NAMALWA (cell line): ENCODE measurements at regions not wholly inside any gene's neighbourhood (a gene's known extent, or its start where the extent isn't known, plus 50 kb on each side); places are given as distances from the start of the nearest gene placed in this dataset.
"Not testable (repeated sequence)": the region's sequence is repeated elsewhere in the genome, so short reads cannot be mapped to it uniquely, and the experiment has no call there.

Experiments
- DNase-seq: peaks from one replicate; pipeline ENCODE4 v3.0.0-alpha.2; 2015; ENCODE audit warnings: low spot score

DNA sequence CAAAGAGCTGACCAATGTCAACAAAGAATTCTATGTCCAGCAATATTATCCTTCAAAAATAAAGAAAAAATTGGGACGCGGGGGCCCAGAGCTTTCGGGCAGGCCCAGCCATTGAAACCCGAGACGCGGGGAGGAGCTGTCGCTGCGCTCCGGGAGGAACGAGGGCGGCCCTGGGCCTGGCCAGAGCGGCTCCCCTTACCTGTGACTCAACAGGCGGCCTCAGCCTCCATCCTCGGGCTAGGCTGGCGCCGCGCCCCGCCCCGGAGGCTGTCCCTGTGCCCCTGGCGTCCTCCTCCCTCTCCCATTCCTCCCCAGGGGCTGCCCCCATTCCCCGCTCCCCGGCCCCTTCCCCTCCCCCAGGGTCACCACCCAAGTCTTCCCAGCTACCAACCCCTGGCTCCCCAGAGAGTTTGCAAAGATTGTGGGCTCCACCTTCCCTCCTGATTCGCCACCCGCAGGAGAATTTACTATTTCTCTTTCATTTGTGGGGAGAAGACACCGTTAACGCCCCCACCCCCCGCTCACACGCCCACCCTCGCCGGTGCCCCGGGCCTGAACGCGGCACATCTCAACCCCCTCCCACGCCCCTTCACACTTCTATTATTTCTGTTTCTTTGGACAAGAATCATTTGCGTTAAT lies 127.9 kb downstream of the ARRDC4 start:
- not testable (repeated sequence) for DNase-seq

DNA sequence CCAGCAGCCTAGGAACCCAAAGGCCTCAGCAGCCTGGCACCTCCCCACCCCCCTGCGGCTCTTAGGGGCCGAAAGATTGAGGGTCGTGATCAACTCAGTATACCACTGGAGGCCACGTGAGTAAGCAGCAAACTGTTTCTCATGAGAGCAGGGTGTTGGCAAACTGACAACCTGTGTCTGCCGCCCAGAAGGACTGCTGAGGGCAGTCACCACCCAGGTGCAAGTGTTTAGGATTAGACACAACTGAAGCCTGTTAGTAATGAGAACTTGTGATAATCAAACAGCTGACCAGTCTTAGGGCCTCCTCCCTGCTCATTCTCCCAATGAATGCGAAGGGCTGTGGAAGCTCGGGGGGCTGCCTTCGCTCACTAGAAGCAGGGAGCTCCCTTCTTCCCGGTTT lies 128.8 kb downstream of the ARRDC4 start:
- DNase-seq = not testable (repeated sequence)

DNA sequence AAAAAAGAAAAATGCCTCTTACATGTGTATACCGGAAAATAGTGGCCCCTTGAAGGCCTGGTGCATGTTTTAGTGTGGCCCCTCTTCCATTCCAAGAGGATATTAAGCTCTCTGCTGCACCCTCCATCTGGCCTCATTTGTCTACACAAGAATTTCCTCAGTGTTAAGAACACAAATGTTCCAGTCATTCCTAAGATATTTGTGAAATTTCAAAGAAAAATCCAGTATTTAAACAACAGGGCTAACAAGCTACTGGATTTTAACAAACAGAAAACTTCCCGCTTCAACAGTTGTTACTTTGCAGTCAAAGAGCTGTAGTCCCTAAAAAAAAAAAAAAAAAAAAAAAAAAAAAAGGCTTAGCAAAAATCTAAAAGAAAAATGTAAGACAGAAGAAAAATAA lies 137.5 kb downstream of the ARRDC4 start:
- not testable (repeated sequence) for DNase-seq

DNA sequence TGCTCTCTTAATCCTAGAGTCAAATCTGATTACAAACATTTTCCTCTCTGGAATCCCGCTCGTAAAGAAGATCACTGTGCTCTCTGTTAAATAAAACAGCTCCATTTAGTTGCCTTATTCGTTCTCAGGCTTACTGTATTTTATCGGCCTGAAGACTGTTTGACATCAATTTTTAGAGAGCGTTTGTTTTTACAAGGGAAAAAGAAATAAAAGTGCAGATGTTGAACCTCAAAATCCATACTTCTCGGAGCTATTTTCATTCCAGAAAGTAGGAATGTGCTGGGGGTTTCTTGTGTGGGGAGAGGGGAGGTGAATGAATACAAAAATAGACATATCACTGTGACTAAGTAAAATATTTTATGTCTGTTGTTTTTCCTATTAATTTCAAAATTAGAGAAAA lies 140.1 kb downstream of the ARRDC4 start:
- not testable (repeated sequence) for DNase-seq

DNA sequence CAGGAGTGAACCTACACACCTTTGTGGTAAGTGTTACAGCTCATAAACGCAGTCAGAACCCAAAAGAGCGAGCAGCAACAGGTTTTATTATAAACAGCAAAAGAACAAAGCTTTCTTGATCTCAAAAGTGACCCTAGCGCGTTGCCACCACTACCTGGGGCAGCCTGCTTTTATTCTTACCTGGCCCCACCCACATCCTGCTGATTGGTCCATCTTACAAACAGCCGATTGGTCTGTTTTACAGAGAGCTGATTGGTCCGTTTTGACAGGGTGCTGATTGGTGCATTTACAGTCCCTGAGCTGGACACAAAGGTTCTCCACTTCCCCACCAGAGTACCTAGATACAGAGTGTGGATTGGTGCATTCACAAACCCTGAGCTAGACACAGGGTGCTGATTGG lies 143.1 kb downstream of the ARRDC4 start:
- DNase-seq = peak; percentile 15

DNA sequence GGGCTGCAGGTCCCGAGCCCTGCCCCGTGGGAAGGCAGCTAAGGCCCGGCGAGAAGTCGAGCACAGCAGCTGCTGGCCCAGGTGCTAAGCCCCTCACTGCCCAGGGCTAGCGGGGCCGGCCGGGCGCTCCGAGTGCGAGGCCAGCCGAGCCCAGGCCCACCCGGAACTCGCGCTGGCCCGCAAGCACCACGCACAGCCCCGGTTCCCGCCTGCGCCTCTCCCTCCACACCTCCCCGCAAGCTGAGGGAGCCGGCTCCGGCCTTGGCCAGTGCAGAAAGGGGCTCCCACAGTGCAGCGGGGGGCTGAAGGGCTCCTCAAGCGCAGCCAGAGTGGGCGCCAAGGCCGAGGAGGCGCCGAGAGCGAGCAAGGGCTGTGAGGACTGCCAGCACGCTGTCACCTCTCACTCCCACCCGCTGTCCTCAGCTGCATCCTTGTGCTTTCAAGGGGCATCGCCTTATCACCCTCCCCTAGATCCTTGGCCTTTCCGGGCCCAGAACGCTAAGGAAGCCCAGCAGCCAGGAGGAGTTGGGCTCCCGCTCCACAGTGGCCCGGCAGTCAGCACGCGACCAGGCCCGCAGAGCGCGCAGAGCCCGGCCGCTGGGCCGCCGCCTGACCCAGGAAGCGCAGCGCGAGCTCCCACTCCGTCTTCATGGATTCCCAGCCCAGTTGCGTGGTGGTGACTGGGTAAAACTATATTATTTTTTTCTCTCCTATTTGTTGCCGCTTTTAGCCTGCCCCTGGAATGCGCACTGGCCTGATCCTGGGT lies 144.1 kb downstream of the ARRDC4 start:
- not testable (repeated sequence) for DNase-seq

DNA sequence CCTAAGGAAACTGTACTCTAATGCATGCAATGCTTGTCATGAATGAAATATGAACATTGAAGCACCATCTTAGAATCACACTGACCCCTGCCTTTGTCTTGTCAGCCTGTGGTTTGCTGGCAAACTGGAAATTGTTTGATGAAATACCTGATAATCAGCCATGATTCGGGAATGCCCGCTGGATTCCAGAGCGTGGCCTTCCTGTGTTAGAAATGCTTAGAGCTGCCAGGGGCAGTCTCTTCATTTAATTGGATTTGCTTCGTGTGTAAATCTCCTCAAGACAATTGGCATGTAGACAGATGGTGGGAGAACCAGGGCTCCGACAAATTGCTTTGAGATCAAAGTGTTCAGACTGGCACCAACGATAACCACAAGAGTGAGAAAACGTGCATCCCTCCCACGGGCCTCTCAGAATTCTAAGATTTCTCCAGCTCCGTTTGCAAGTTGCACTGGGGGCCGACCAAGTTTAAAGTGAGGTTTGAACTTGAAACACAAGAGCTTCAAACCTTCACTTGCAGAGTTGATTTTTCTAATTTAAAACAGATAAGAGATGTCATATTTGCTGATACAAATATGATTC lies 146.2 kb downstream of the ARRDC4 start:
- DNase-seq = not testable (repeated sequence)

DNA sequence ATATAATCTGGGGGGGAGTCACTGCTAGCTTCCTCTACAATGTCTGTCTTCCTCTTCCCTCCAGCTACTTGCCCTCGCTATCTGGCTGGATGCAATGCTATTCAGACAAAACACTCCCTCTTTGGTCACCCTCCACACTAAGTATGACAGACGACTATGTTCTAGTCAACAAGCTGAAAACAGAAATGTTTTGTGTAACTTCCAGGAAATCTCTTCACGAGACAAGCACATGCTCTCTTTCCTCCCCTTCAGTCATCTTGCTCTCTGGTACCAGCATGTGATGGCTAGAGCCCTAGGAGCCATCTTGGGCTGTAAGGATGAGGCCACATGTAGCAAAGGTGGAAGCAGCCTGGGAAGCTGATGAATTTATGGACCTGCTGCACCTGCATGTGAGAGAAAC lies 151.3 kb downstream of the ARRDC4 start:
- no peak for DNase-seq

DNA sequence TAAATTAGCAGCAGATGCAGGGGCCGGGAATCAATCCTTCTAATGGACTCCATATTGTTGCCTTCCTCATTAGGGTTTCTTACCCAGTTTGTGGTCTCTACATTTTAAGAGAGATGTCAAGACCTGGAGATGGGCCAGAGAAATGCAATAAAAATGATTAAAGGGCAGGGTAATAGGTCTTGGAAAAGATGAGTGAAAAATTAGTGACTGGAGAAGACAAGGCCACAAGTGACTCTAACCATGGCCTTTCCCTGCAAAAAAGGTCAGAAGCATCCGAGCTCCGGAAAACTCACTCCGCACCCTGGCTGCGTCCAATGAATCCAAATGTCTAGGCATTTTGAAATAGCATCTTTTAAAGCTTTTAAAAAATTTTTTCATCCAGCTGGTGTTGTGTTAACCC lies 152.8 kb downstream of the ARRDC4 start:
- no peak for DNase-seq

DNA sequence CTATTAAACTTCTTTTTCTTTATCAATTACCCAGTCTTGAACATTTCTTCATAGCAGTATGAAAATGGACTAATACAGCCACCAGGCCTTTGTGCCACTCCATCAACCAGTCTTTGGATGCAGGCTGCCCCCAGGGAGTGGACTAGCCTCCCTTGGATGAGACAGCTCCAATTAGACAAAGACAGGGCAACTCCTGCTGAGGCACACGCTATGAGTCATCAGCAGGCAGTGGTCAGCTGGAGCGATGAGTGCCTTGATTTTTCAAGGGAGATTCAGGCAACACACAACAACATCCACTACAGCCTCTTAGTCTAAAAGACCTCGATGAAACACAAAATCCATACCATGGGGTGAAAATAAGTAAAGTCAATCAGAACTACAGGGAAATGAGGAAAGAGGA lies 160.1 kb downstream of the ARRDC4 start:
- no peak for DNase-seq

DNA sequence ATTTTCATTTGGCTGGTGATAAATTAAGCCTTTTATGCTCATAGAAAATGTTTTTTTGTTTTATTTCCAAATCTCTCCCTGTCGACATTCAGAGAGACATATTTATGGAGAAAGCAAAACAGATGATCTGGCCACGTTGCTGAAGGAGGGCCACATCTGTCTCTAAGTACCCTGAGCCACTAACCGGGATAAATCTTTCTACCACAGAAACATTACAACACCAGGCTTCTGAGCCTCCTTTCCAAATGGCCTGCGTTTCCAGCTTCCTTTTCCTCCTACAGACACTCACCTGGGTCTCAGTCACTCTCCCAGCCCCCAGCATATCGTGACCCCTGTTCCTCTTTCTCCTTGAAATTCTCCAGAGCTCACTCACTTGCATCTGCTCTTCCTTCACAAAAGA lies 161.0 kb downstream of the ARRDC4 start:
- no peak for DNase-seq

DNA sequence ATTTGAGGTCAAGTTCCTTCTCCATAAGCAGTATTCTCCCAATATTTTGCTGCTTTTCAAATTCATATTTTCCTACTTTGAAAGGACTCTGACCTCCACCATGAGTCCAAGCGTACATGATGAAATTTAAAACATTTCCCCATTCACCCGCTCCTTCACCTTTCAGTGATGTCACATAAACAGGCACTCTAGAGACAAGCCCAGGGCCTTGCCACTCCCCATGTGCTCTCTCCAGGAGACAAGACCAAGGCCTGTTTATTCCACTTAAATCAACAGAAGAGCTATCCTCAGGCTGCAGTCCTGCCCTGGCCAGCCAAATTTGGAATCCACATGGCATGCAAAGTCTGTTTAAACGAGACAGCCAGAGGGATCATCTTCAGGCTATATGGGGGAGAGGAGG lies 161.5 kb downstream of the ARRDC4 start:
- no peak for DNase-seq

DNA sequence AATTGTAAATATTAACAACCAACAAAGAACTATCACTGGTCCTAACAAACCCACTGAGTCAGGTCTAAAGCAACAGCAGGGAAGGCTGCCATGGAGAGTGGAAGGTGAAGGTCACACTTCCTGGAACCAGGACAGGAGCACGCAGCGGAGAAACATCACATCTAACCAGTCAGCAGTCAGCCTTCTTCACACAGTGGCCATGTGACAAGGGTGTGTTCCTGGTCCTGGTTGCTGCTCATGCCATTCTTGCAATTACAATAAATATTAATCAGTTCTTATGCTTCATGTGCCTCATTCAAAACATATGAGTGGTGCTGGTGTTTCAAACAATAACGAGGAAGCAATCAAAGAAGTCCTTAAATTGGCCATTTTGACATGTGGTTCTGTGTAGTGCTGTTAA lies 162.8 kb downstream of the ARRDC4 start:
- no peak for DNase-seq

DNA sequence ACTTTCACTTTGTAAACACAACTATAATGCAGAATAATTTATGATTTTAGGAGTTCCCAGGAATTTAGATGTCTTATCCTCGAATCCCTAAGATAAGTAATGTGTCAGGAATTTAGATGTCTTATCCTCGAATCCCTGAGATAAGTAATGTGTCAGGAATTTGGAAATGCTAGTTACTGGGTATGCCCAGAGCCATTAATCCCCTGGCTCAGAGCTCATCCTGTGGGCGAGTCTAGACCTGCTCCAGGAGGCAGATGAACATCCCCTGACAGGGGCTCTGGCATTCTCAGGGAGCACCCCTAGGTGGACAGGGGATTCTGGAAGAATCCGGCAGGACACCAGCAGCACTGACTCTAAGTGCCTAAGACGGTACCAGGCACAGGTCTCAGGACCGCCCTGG lies 163.3 kb downstream of the ARRDC4 start:
- DNase-seq = no peak

DNA sequence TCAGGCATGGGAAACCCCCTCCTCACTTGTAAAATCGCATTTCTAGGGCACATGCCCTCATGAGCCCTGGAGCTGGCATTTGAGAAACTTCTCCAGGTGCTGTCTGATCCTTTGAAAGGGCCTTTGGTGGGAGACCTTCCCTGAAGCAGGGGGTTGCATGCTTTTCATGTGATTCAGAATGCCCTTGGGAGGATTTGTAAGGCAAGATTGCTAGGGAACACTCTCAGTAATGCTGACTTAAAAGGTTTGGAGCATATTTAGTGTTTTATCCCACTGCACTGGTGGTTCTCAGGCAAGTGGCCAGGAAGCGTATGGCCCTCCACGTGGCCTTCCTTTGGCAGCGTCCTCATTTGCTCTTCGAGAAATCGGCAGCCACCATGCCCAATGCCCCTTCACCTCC lies 164.1 kb downstream of the ARRDC4 start:
- DNase-seq = no peak

DNA sequence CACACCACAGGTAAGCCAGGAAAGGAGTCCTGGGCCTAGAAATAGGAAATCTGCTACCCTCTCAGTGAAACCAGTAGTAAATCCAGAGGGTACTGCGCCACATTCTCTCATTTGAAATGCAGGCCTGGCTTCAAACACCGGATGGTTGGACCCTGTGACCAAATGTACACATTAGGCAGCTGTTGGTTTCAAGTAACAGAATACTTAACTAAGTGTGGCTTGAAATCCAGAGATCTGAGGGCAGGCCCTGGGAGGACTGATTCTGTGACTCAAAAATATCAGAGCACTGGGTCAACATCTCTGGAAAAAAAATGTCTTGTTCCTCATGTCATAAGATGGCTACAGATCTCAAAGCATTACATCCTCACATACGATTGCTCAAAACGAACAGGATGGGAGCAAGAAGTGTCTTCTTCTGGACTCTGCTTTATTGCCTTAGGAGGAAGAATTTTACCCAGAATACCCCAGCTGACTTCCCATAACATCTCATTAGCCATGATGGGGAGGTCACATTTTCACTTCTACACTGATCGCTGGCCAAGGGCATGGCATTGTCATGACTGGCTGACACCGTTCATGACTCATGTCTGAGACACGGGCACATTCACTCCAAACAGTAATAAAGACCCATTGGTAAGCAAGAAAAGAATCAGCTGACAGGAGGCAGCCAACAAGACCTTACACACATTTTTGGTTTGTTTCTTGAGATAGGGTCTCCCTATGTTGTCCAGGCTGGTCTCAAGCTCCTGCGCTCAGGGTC lies 166.0 kb downstream of the ARRDC4 start:
- DNase-seq = no peak

DNA sequence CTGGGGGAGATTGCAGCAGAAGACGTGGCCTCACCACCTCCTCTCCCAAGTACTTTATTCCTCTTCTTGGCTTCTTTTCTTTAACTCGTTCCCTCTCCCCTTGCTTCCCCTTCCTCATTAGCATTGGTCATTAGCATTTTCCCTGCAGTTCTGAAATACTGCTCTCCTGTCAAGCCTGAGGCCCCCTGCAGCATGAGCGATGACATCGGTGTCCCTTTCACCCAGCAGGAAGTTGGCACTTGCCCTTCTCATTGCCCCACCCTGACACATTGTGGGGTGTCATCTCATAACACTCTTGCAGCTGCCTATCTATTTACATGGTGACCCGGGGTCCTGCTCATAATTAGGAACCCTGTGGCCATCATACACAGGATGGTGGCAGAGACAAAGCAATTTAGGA lies 167.1 kb downstream of the ARRDC4 start:
- no peak for DNase-seq

DNA sequence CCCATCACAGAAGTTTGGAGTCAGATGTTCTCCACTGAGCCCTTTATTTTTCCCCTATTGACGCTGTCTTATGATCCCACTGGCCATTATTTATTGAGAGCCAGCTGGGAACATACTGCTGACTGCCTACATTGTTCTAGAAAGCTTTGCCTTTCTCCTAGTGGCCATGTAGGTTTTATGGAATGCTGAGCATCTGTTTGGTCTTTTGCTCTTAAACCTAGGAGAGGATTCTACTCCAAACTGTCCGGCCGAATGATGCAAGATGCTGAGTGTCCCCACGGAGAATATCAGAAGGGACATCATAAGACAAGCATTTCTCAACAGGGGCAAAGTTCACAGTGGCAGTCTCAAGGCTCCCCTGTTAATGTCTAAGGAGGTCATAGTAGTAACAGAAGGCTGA lies 171.4 kb downstream of the ARRDC4 start:
- no peak for DNase-seq

DNA sequence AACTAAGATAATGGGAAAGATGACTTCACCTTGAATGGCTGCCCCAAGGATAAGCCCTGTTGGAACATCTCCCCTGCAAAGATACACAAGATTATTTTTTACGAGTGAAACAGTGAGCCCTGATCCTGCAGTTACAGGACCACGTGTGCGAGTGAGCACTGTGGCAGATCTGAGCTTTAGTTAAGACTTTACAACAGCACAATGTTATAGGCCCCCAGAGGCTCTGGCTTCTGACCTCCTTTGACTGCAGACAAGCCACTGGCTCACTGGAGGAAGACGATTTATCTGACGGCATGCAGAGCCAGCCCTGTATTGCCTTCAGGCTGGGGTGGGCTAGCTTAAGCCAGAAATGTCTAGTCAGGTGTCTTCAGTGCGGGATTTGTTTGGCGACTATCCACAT lies 174.4 kb downstream of the ARRDC4 start:
- DNase-seq = no peak

DNA sequence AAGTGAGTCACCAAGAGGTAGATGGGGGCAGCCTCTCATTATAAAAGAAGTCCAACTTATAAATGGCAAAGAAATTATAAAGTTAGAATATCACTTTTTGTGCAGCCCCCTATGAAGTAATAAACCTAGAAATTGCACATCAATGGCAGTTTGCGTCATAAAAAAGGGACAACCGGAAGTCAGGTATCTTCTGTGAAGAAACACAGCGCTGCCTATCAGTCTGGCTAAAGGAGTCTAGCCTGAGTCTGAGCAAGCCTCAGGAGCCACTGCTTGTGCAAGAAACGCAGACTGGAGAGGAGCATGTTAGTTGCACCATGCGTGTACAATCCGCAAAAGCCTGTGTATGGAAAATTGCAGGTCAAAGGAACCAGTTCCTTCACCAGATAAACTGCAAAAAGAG lies 178.4 kb downstream of the ARRDC4 start:
- no peak for DNase-seq

DNA sequence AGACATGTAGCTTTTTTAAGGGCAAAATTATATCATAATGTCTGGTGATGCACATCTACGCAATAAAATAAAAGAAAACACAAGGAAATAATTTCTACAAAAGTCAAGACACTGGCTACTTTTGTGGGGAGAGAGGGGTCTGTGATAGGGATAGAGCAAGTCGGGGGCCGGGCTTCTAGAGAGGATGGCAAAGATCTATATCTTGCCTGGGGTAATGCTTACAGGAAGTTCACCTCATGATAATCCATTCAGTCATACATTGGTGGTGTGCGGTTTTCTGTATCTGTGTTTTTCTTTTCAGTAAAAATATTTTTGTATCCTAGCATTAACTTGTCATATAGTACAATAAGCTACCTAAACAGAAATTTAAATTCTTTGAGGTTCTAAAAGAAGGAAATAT lies 178.8 kb downstream of the ARRDC4 start:
- no peak for DNase-seq

DNA sequence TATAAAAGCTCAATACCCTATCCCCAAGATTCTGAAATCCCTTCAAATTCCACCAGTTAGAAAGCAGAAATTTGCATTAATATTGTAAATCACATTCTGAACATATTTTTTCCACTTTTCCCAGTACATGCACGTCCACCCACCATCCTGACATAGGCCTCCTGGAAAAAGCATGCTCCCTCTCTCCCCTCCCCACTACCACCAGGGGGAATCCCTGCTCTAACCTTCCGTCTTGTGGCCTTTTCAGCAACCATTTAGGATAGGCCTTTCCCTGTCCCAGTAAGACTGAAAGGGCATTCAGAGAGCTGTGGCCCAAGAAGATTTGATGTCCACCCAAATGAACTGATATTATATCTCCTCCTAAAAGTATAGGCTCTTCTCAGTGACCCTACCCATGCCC lies 182.1 kb downstream of the ARRDC4 start:
- DNase-seq = no peak

DNA sequence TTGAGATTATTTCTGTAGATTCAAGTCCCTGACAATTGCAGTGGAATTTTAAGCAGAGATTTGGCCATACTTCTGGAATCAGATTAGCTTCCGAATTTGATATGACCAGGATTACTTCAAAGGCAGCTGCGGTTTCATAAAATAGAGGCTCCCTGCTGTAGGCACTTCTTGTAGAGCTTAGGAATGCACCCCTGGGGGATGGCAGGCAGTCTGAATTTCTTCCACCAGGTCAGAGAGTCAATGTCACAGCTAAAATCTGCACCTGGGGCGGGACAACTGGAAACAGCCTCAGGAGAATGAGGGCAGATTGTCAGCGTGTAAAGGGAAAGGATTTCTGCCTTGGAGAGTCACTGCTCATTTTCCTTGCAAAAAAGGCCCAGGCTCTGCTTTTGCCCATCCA lies 182.6 kb downstream of the ARRDC4 start:
- DNase-seq = no peak
